Liver (tissue), 3 donors: ENCODE measurements at regions not wholly inside any gene's neighbourhood (a gene's known extent, or its start where the extent isn't known, plus 50 kb on each side); places are given as distances from the start of the nearest gene placed in this dataset.

Source experiments
- EGR1 ChIP-seq, 2 donors: IDR thresholded peaks; 2 replicates each; pipeline ENCODE4 v1.6.1; 2016 to 2018; ENCODE audit warnings: antibody characterized with exemption in 2 of 2, low read depth in 2 of 2
- GABPA ChIP-seq, 2 donors: IDR thresholded peaks in 1 of 2; conservative IDR thresholded peaks in 1 of 2; 2 replicates each; pipeline ENCODE4 v1.6.1; 2016; ENCODE audit warnings: antibody characterized with exemption in 2 of 2, mild to moderate bottlenecking in 1 of 2, moderate library complexity in 1 of 2
- HNF4A ChIP-seq, 2 donors: conservative IDR thresholded peaks; 2 replicates each; pipeline ENCODE4 v1.6.1; 2016; ENCODE audit warnings: antibody characterized with exemption in 2 of 2, mild to moderate bottlenecking in 2 of 2
- JUND ChIP-seq, 2 donors: IDR thresholded peaks; 2 replicates each; pipeline ENCODE4 v1.6.1; 2016; ENCODE audit warnings: antibody characterized with exemption in 2 of 2
- NR2F2 ChIP-seq: IDR thresholded peaks from 2 replicates; pipeline ENCODE4 v1.6.1; 2016; ENCODE audit warnings: antibody characterized with exemption
- RAD21 ChIP-seq, 2 donors: IDR thresholded peaks; 2 replicates each; pipeline ENCODE4 v1.6.1; 2016; ENCODE audit warnings: antibody characterized with exemption in 2 of 2, mild to moderate bottlenecking in 2 of 2
- TAF1 ChIP-seq: conservative IDR thresholded peaks from 2 replicates; pipeline ENCODE4 v1.6.1; 2016; ENCODE audit warnings: antibody characterized with exemption, mild to moderate bottlenecking
- YY1 ChIP-seq: IDR thresholded peaks from 2 replicates; pipeline ENCODE4 v1.6.1; 2016; ENCODE audit warnings: antibody characterized with exemption, mild to moderate bottlenecking
- TF ChIP-seq, protein P1 (sequence below): fragments of 150-350 bp; IDR thresholded peaks from 2 replicates; pipeline ENCODE4 v1.5.1; 2017; ENCODE audit warnings: improper control_type of control experiment, low read depth, low read length; ENCODE audit not compliant: missing input control
- TF ChIP-seq, protein P2 (sequence below): IDR thresholded peaks from 2 replicates; pipeline ENCODE4 v1.6.1; 2016; ENCODE audit warnings: antibody characterized with exemption
- TF ChIP-seq, protein P3 (sequence below): IDR thresholded peaks from 2 replicates; pipeline ENCODE4 v1.6.1; 2016; ENCODE audit warnings: antibody characterized with exemption
- TF ChIP-seq, protein P4 (sequence below): IDR thresholded peaks from 2 replicates; pipeline ENCODE4 v1.6.1; 2016; ENCODE audit warnings: antibody characterized with exemption
- TF ChIP-seq, protein P5 (sequence below): IDR thresholded peaks from 2 replicates; pipeline ENCODE4 v1.6.1; 2016; ENCODE audit warnings: antibody characterized with exemption, mild to moderate bottlenecking
- donor health status: healthy.
- donor health status: healthy.

DNA sequence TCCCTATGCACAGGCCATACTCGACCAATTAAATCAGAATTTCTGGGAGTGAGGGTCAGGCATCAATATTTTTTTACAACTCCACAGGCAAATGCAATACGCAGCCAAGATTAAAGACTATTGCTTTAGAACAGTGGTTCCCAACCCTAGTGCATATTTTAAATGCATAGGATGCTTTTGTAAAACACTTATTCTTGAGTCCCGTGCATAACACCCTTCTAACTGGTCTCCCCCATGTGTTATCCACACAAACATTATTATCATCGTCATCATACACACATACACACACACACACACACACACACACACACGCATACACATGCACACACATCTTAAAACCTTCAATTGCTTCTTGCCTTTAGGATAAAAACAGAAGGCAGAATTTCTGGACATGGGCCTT lies 145.0 kb upstream of the PELI1 start:
- TF ChIP-seq, protein P1, sequence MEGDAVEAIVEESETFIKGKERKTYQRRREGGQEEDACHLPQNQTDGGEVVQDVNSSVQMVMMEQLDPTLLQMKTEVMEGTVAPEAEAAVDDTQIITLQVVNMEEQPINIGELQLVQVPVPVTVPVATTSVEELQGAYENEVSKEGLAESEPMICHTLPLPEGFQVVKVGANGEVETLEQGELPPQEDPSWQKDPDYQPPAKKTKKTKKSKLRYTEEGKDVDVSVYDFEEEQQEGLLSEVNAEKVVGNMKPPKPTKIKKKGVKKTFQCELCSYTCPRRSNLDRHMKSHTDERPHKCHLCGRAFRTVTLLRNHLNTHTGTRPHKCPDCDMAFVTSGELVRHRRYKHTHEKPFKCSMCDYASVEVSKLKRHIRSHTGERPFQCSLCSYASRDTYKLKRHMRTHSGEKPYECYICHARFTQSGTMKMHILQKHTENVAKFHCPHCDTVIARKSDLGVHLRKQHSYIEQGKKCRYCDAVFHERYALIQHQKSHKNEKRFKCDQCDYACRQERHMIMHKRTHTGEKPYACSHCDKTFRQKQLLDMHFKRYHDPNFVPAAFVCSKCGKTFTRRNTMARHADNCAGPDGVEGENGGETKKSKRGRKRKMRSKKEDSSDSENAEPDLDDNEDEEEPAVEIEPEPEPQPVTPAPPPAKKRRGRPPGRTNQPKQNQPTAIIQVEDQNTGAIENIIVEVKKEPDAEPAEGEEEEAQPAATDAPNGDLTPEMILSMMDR = no peak
- TF ChIP-seq, protein P2, sequence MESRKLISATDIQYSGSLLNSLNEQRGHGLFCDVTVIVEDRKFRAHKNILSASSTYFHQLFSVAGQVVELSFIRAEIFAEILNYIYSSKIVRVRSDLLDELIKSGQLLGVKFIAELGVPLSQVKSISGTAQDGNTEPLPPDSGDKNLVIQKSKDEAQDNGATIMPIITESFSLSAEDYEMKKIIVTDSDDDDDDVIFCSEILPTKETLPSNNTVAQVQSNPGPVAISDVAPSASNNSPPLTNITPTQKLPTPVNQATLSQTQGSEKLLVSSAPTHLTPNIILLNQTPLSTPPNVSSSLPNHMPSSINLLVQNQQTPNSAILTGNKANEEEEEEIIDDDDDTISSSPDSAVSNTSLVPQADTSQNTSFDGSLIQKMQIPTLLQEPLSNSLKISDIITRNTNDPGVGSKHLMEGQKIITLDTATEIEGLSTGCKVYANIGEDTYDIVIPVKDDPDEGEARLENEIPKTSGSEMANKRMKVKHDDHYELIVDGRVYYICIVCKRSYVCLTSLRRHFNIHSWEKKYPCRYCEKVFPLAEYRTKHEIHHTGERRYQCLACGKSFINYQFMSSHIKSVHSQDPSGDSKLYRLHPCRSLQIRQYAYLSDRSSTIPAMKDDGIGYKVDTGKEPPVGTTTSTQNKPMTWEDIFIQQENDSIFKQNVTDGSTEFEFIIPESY = no peak
- TF ChIP-seq RAD21 (IDR thresholded peaks at IDR 0.05) = no peak
- TF ChIP-seq, protein P3, sequence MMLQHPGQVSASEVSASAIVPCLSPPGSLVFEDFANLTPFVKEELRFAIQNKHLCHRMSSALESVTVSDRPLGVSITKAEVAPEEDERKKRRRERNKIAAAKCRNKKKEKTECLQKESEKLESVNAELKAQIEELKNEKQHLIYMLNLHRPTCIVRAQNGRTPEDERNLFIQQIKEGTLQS = no peak
- TF ChIP-seq NR2F2 = no peak
- TF ChIP-seq TAF1 = no peak
- TF ChIP-seq EGR1 (IDR thresholded peaks at IDR 0.05; ENCODE audit: low read depth in 2 of 2) = no peak
- no peak for TF ChIP-seq GABPA (IDR thresholded peaks at IDR 0.05 in 1 of 2, conservative IDR thresholded peaks at IDR 0.05 in 1 of 2)
- no peak for TF ChIP-seq HNF4A (conservative IDR thresholded peaks at IDR 0.05)
- no peak for TF ChIP-seq YY1
- TF ChIP-seq, protein P4, sequence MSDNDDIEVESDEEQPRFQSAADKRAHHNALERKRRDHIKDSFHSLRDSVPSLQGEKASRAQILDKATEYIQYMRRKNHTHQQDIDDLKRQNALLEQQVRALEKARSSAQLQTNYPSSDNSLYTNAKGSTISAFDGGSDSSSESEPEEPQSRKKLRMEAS = no peak
- TF ChIP-seq, protein P5, sequence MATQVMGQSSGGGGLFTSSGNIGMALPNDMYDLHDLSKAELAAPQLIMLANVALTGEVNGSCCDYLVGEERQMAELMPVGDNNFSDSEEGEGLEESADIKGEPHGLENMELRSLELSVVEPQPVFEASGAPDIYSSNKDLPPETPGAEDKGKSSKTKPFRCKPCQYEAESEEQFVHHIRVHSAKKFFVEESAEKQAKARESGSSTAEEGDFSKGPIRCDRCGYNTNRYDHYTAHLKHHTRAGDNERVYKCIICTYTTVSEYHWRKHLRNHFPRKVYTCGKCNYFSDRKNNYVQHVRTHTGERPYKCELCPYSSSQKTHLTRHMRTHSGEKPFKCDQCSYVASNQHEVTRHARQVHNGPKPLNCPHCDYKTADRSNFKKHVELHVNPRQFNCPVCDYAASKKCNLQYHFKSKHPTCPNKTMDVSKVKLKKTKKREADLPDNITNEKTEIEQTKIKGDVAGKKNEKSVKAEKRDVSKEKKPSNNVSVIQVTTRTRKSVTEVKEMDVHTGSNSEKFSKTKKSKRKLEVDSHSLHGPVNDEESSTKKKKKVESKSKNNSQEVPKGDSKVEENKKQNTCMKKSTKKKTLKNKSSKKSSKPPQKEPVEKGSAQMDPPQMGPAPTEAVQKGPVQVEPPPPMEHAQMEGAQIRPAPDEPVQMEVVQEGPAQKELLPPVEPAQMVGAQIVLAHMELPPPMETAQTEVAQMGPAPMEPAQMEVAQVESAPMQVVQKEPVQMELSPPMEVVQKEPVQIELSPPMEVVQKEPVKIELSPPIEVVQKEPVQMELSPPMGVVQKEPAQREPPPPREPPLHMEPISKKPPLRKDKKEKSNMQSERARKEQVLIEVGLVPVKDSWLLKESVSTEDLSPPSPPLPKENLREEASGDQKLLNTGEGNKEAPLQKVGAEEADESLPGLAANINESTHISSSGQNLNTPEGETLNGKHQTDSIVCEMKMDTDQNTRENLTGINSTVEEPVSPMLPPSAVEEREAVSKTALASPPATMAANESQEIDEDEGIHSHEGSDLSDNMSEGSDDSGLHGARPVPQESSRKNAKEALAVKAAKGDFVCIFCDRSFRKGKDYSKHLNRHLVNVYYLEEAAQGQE = no peak
- no peak for TF ChIP-seq JUND (IDR thresholded peaks at IDR 0.05)
